ENCODE measurements at regions not wholly inside any gene's neighbourhood (a gene's known extent, or its start where the extent isn't known, plus 50 kb on each side); places are given as distances from the start of the nearest gene placed in this dataset.

DNA sequence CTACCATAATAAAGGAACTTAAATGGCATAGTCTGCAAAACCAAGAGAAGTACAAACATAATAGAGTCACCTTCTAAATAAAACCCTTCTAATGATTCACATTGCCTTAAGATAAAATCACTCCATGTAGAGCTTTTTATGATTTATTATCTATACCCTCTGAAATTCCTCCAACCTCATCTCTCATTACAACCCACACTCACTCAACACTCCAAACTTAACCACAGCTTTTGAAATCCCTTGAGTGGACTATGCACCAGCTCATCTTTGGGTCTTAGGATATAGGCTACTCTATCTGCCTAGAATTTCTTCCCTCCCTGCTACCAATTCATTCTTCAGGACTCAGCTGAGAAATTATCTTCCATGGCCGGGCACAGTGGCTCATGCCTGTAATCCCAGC is 122.5 kb downstream of the CETN3 start:
- no peaks in the 10 kb centered on the region for H3K36me3 ChIP-seq
- H3K27me3 ChIP-seq = no peaks in the 10 kb centered on the region
- no peaks in the 10 kb centered on the region for H3K9me3 ChIP-seq
- H3K4me3 ChIP-seq (ENCODE audit: low read depth in 1 of 2, low read length in 1 of 2) = no peak overlapping the region
- H3K27ac ChIP-seq = no peak overlapping the region
- H3K4me1 ChIP-seq (ENCODE audit: control insufficient read depth in 1 of 2, insufficient read depth in 1 of 2, low read depth in 1 of 2, low read length in 1 of 2) = no peaks in the 10 kb centered on the region
- TF ChIP-seq, protein P1, sequence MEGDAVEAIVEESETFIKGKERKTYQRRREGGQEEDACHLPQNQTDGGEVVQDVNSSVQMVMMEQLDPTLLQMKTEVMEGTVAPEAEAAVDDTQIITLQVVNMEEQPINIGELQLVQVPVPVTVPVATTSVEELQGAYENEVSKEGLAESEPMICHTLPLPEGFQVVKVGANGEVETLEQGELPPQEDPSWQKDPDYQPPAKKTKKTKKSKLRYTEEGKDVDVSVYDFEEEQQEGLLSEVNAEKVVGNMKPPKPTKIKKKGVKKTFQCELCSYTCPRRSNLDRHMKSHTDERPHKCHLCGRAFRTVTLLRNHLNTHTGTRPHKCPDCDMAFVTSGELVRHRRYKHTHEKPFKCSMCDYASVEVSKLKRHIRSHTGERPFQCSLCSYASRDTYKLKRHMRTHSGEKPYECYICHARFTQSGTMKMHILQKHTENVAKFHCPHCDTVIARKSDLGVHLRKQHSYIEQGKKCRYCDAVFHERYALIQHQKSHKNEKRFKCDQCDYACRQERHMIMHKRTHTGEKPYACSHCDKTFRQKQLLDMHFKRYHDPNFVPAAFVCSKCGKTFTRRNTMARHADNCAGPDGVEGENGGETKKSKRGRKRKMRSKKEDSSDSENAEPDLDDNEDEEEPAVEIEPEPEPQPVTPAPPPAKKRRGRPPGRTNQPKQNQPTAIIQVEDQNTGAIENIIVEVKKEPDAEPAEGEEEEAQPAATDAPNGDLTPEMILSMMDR (IDR thresholded peaks at IDR 0.05) = no peak

DNA sequence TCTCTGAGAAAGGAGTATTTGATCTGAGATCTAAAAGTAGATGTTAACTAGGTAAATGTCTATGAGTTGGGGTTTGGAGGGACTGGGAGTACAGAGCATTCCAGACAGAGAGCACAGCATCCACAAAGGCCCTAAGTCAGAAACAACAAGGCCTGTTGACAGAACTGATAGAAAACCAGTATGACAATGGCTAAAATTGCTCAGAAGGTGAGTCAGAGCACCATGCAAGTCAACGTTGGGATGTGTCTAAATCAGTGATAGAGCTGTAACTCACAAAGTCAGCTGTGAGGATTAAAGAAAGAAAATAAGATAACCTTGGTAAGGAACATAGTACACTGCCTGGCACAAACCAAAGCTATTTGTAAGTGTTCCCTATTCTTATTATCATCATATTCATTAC is 124.0 kb downstream of the CETN3 start:
- no peak overlapping the region for H3K27ac ChIP-seq
- no peaks in the 10 kb centered on the region for H3K9me3 ChIP-seq
- H3K36me3 ChIP-seq = no peaks in the 10 kb centered on the region
- H3K4me3 ChIP-seq (ENCODE audit: low read depth in 1 of 2, low read length in 1 of 2) = no peak overlapping the region
- no peaks in the 10 kb centered on the region for H3K4me1 ChIP-seq (ENCODE audit: control insufficient read depth in 1 of 2, insufficient read depth in 1 of 2, low read depth in 1 of 2, low read length in 1 of 2)
- TF ChIP-seq, protein P1 (IDR thresholded peaks at IDR 0.05) = no peak
- no peaks in the 10 kb centered on the region for H3K27me3 ChIP-seq

DNA sequence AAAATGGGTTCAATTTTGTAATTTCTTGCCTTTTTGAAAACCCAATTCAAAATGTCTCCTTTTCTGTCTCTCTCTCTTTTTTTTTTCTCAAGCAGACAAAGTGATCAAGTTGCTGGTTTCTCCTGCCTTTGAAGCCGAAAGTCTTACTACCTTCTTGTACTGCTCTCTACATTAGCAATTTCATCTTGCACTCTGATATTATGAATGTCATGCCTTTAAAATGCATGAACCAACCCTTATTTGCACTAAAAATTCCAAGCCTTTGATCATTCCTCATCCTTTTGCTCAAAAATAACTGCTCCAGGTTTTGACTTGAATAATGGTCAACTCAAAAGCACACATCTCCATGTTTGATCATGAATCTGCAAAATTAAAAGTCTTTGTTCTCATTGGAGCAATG is 125.2 kb downstream of the CETN3 start:
- Histone ChIP-seq H3K4me3 (ENCODE audit: low read depth in 1 of 2, low read length in 1 of 2) (no peak overlapping the region), H3K36me3 (no peaks in the 10 kb centered on the region), H3K4me1 (ENCODE audit: control insufficient read depth in 1 of 2, insufficient read depth in 1 of 2, low read depth in 1 of 2, low read length in 1 of 2) (no peaks in the 10 kb centered on the region), H3K27ac (no peak overlapping the region), H3K9me3 (no peaks in the 10 kb centered on the region), H3K27me3 (no peaks in the 10 kb centered on the region)
- TF ChIP-seq, protein P1 (IDR thresholded peaks at IDR 0.05) = no peak

DNA sequence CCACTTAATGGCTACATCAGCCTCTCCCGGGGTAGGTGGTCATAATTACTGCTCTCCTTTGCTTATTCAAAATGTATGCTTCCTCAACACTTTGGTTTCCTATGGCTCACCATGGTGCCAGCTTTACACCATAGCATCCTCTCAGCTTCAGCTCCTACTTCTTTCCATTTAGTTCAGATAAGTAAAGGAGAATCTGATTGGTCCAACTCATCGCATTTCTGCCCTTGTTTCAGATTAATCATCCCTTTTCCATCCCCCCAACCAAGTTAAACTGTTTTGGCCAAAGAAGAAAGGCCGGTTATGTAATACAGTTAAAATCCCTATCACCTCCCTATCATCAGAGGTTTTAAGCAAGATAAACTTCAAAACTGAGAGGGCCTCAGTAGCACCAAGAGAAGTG is 130.5 kb downstream of the CETN3 start:
- Histone ChIP-seq H3K27me3 (no peaks in the 10 kb centered on the region), H3K9me3 (no peaks in the 10 kb centered on the region), H3K36me3 (no peaks in the 10 kb centered on the region), H3K27ac (no peak overlapping the region), H3K4me1 (ENCODE audit: control insufficient read depth in 1 of 2, insufficient read depth in 1 of 2, low read depth in 1 of 2, low read length in 1 of 2) (no peaks in the 10 kb centered on the region), H3K4me3 (ENCODE audit: low read depth in 1 of 2, low read length in 1 of 2) (no peak overlapping the region)
- TF ChIP-seq, protein P1 (IDR thresholded peaks at IDR 0.05) = no peak

DNA sequence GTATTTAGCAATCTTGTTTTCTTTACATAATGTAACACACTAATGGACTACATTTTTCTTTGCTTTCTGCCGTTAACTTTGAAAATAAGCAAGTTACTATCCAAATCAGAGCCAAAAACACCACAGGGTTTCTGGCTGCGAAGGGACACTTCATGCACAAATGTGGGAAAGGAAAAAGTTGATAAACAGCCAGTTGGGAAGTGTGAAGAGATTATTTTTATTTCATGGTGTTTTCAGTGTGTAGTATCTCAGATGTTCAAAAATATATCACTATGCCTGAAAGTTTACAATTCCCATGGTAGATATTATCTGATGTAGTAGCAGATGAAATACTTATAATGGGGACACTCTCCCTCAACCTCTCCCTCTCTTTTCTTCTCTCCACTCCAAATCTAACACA is 135.3 kb downstream of the CETN3 start:
- Histone ChIP-seq H3K36me3 (no peaks in the 10 kb centered on the region), H3K4me3 (ENCODE audit: low read depth in 1 of 2, low read length in 1 of 2) (no peak overlapping the region), H3K27me3 (no peaks in the 10 kb centered on the region), H3K4me1 (ENCODE audit: control insufficient read depth in 1 of 2, insufficient read depth in 1 of 2, low read depth in 1 of 2, low read length in 1 of 2) (no peaks in the 10 kb centered on the region), H3K9me3 (no peaks in the 10 kb centered on the region), H3K27ac (no peak overlapping the region)
- TF ChIP-seq, protein P1 (IDR thresholded peaks at IDR 0.05) = no peak

DNA sequence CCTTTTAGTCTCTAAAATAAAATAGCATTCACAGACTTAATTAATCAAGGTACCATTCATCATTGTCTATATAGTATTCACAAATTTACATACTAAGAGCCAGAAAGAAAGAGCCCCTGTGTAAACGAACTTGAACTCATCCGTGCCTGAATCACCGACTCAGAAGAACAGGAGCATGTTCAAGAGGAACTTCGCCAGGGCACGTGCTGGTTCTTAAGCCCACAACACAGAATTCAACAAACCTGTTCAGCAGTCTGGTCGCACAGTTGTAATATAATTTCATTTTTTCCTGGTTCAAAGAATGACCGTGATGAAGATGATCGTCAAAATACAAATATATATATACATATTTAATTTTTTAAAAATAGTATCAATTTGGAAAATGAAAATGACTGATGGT is 141.9 kb downstream of the CETN3 start:
- Histone ChIP-seq H3K27ac (no peak overlapping the region), H3K9me3 (no peaks in the 10 kb centered on the region), H3K27me3 (no peaks in the 10 kb centered on the region), H3K4me1 (ENCODE audit: control insufficient read depth in 1 of 2, insufficient read depth in 1 of 2, low read depth in 1 of 2, low read length in 1 of 2) (no peaks in the 10 kb centered on the region), H3K4me3 (ENCODE audit: low read depth in 1 of 2, low read length in 1 of 2) (no peak overlapping the region), H3K36me3 (no peaks in the 10 kb centered on the region)
- TF ChIP-seq, protein P1 (IDR thresholded peaks at IDR 0.05) = no peak

Data from neutrophil (primary cell).